MM.1S (cell line): ENCODE measurements at regions not wholly inside any gene's neighbourhood (a gene's known extent, or its start where the extent isn't known, plus 50 kb on each side); places are given as distances from the start of the nearest gene placed in this dataset.

ENCODE experiments used
- DNase-seq: peaks from one replicate; pipeline ENCODE4 v3.0.0-alpha.2; 2015
- H2AFZ ChIP-seq: fragments of 300-600 bp; sonication (generic); 2 replicates; pipeline ENCODE4 v1.6.0; 2016; ENCODE audit warnings: antibody characterized with exemption, low read length
- H3F3A ChIP-seq: fragments of 300-600 bp; sonication (generic); 2 replicates; pipeline ENCODE4 v1.6.1; 2016; ENCODE audit warnings: mild to moderate bottlenecking, antibody characterized with exemption, low read length, moderate library complexity, mixed read lengths; ENCODE audit not compliant: insufficient read depth
- H3K27ac ChIP-seq: fragments of 300-600 bp; sonication (generic); 2 replicates; pipeline ENCODE4 v1.5.1; 2016; ENCODE audit warnings: mild to moderate bottlenecking, low read length
- H3K27me3 ChIP-seq: fragments of 300-600 bp; sonication (generic); replicated peaks from 2 replicates; pipeline ENCODE4 v1.6.0; 2016; ENCODE audit warnings: low read length; ENCODE audit not compliant: insufficient read depth
- H3K36me3 ChIP-seq: fragments of 300-600 bp; sonication (generic); replicated peaks from 2 replicates; pipeline ENCODE4 v1.6.1; 2016; ENCODE audit warnings: mild to moderate bottlenecking, low read length, mixed read lengths; ENCODE audit not compliant: insufficient read depth
- H3K4me1 ChIP-seq: fragments of 300-600 bp; sonication (generic); 2 replicates; pipeline ENCODE4 v1.6.1; 2016; ENCODE audit warnings: low read length, mixed read lengths
- H3K4me2 ChIP-seq: fragments of 300-600 bp; sonication (generic); 2 replicates; pipeline ENCODE4 v1.6.0; 2016; ENCODE audit warnings: low read depth, low read length
- H3K4me3 ChIP-seq: fragments of 300-600 bp; sonication (generic); 2 replicates; pipeline ENCODE4 v1.5.1; 2016; ENCODE audit warnings: low read length, mixed read lengths
- H3K79me2 ChIP-seq: fragments of 300-600 bp; sonication (generic); 2 replicates; pipeline ENCODE4 v1.6.1; 2016; ENCODE audit warnings: mixed run types, low read length, mixed read lengths
- H3K9ac ChIP-seq: fragments of 300-600 bp; sonication (generic); 2 replicates; pipeline ENCODE4 v1.6.1; 2016; ENCODE audit warnings: low read length, mixed read lengths
- H3K9me2 ChIP-seq: fragments of 300-600 bp; sonication (generic); replicated peaks from 2 replicates; pipeline ENCODE4 v1.6.1; 2016; ENCODE audit warnings: mild to moderate bottlenecking, low read length, mixed read lengths; ENCODE audit not compliant: insufficient read depth
- H3K9me3 ChIP-seq: fragments of 300-600 bp; sonication (generic); replicated peaks from 2 replicates; pipeline ENCODE4 v1.6.1; 2016; ENCODE audit warnings: mild to moderate bottlenecking, low read length, mixed read lengths; ENCODE audit not compliant: insufficient read depth
- H4K20me1 ChIP-seq: fragments of 300-600 bp; sonication (generic); 2 replicates; pipeline ENCODE4 v1.6.1; 2016; ENCODE audit warnings: mild to moderate bottlenecking, low read length, moderate library complexity, mixed read lengths; ENCODE audit not compliant: insufficient read depth
- EZH2 ChIP-seq: fragments of 300-600 bp; sonication (generic); optimal IDR thresholded peaks from 2 replicates; pipeline ENCODE3; 2017; ENCODE audit warnings: low read depth, mild to moderate bottlenecking, antibody characterized with exemption, low read length, mixed read lengths
- EZH2phosphoT487 ChIP-seq: fragments of 300-600 bp; sonication (generic); IDR thresholded peaks from 2 replicates; pipeline ENCODE4 v1.6.1; 2018; ENCODE audit warnings: antibody characterized with exemption, low read length
- TF ChIP-seq, protein P1 (sequence below): fragments of 300-600 bp; sonication (generic); IDR thresholded peaks from 2 replicates; pipeline ENCODE4 v1.5.1; 2016; ENCODE audit warnings: antibody characterized with exemption, low read length, mixed read lengths

DNA sequence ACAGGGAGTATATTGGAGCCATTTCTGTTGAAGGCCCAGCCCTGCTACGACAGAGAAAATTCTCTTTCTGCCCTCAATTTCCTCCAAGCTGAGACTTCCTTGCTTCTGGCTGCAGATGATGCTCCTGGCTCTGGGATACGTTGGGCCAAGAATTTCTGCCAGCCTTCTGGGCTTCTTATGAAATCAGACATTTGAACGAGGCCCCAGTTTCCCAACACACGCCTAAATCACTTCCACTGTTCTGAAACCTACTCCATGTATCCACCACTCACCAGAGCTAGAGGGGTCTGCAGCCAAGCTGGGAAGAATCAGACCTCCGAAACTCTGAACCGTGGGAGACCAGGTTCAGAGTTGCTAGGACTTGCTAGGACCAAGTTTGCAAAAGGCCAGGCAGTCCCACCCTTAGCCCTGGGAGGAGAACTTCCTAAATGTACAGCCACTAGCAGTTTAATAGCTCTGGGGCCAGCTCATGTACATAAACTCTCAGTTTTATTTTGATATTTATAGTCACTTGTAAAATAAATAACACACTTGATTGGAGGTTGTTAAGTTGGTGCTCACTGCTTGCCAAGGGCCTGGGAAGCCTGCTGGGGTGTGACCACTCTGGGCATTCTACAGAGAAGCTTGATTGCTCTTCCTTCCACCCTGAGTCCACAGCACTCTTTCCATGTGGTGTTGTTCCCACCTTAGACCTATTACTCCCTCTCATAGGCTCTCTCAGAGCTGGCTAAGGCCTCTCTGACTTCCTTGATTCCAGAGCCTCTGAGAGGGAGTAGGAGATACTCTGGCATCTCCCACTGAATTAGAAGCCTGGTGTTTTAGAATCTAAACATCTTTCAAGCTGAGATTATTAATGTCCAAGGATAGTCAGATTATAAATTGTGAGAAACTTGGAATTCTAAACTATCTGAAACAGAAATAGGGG is 83.4 kb upstream of the TRABD2B start:
- Histone ChIP-seq H3K4me2 (no peak overlapping the region), H4K20me1 (no peaks in the 10 kb centered on the region), H3K9ac (no peak overlapping the region), H3K9me3 (no peaks in the 10 kb centered on the region), H3F3A (no peaks in the 10 kb centered on the region), H3K4me3 (no peak overlapping the region), H3K36me3 (no peaks in the 10 kb centered on the region), H3K27me3 (no peaks in the 10 kb centered on the region), H3K27ac (no peak overlapping the region), H3K79me2 (no peaks in the 10 kb centered on the region), H3K9me2 (no peaks in the 10 kb centered on the region), H3K4me1 (no peaks in the 10 kb centered on the region), H2AFZ (no peak overlapping the region)
- TF ChIP-seq EZH2: no peak
- TF ChIP-seq EZH2phosphoT487: no peak
- TF ChIP-seq, protein P1, sequence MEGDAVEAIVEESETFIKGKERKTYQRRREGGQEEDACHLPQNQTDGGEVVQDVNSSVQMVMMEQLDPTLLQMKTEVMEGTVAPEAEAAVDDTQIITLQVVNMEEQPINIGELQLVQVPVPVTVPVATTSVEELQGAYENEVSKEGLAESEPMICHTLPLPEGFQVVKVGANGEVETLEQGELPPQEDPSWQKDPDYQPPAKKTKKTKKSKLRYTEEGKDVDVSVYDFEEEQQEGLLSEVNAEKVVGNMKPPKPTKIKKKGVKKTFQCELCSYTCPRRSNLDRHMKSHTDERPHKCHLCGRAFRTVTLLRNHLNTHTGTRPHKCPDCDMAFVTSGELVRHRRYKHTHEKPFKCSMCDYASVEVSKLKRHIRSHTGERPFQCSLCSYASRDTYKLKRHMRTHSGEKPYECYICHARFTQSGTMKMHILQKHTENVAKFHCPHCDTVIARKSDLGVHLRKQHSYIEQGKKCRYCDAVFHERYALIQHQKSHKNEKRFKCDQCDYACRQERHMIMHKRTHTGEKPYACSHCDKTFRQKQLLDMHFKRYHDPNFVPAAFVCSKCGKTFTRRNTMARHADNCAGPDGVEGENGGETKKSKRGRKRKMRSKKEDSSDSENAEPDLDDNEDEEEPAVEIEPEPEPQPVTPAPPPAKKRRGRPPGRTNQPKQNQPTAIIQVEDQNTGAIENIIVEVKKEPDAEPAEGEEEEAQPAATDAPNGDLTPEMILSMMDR: no peak
- no peak for DNase-seq

GRCh38 chr1:48079096-48079495 is 81.9 kb upstream of the TRABD2B start:
- H3K36me3 ChIP-seq: no peaks in the 10 kb centered on the region
- H3K79me2 ChIP-seq: no peaks in the 10 kb centered on the region
- H3F3A ChIP-seq: no peaks in the 10 kb centered on the region
- H3K9ac ChIP-seq: no peak overlapping the region
- TF ChIP-seq EZH2 (no peak), EZH2phosphoT487 (no peak)
- TF ChIP-seq, protein P1: no peak
- no peaks in the 10 kb centered on the region for H3K4me1 ChIP-seq
- no peaks in the 10 kb centered on the region for H3K27me3 ChIP-seq
- H4K20me1 ChIP-seq: no peaks in the 10 kb centered on the region
- H3K4me3 ChIP-seq: no peak overlapping the region
- H3K4me2 ChIP-seq: no peak overlapping the region
- no peaks in the 10 kb centered on the region for H3K9me3 ChIP-seq
- no peak overlapping the region for H2AFZ ChIP-seq
- H3K27ac ChIP-seq: no peak overlapping the region
- DNase-seq: no peak
- H3K9me2 ChIP-seq: no peaks in the 10 kb centered on the region

DNA sequence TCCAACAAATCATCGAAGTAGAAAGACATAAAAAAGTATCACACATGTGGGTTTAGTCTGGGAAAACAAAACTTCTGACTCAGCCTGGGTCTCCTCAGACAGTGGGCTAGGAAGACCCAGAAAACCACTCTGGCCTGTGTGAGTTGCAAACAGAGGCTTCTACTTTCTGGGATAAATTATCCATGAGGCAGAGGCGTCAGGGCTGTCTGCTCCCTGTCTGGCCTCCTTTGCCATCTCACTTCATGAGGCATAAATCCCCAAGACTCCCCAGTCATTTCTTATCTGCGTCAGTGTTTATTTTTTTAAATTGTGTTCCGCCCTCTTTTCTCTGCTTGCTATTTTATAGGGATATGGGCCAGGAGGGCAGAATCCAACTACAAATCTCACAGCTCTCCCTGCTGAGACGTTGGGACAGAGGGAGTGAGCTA is 80.6 kb upstream of the TRABD2B start:
- Histone ChIP-seq H3K36me3 (no peaks in the 10 kb centered on the region), H3K27me3 (no peaks in the 10 kb centered on the region), H3K9me3 (no peaks in the 10 kb centered on the region), H3K9ac (no peak overlapping the region), H3K4me3 (no peak overlapping the region), H3F3A (no peaks in the 10 kb centered on the region), H3K4me2 (no peak overlapping the region), H2AFZ (no peak overlapping the region), H3K9me2 (no peaks in the 10 kb centered on the region), H3K4me1 (no peaks in the 10 kb centered on the region), H4K20me1 (no peaks in the 10 kb centered on the region), H3K79me2 (no peaks in the 10 kb centered on the region), H3K27ac (no peak overlapping the region)
- TF ChIP-seq EZH2phosphoT487: no peak
- TF ChIP-seq, protein P1: no peak
- DNase-seq: no peak
